ENCODE measurements at regions not wholly inside any gene's neighbourhood (a gene's known extent, or its start where the extent isn't known, plus 50 kb on each side); places are given as distances from the start of the nearest gene placed in this dataset.

DNA sequence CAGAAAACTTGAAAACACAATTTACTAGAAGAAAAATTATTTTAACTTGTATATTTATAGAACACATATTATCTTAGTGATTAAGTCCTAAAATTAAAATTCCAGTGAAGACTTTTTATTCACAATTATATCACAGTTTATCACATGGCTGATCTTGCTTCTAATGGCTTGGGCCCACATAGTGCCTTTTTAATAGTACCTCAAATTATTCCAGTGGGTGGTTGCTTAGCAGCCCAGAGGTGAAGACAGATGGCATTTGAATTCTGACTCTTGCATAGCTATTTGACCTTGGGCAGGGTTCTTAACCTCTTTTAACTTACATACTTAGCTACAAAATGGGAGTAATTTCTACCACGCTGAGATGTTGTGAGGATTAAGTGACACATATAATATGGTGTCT is 214.7 kb upstream of the SGO1 start:
- Histone ChIP-seq H3K36me3 (ENCODE audit: control insufficient read depth in 2 of 2, insufficient read depth in 2 of 2, low read length in 1 of 2) (no peaks in the 10 kb centered on the region), H3K9me3 (ENCODE audit: control insufficient read depth in 2 of 2, insufficient read depth in 1 of 2, low read depth in 1 of 2, low read length in 1 of 2) (no peaks in the 10 kb centered on the region), H3K27me3 (ENCODE audit: control insufficient read depth in 1 of 2, insufficient read depth in 2 of 2, low read length in 2 of 2) (no peaks in the 10 kb centered on the region), H3K4me3 (ENCODE audit: low read depth in 1 of 2, low read length in 2 of 2) (no peak overlapping the region), H3K27ac (ENCODE audit: low read depth in 2 of 2, low read length in 1 of 2) (no peak overlapping the region), H3K4me1 (ENCODE audit: control insufficient read depth in 2 of 2, insufficient read depth in 2 of 2, low read length in 1 of 2) (peaks cover 0 to under 1% of the 10 kb centered on the region in 2 donors)
- 77 to 82% methylated on average over 1 of the region's 1 CpG for whole genome bisulfite sequencing, 2 donors

DNA sequence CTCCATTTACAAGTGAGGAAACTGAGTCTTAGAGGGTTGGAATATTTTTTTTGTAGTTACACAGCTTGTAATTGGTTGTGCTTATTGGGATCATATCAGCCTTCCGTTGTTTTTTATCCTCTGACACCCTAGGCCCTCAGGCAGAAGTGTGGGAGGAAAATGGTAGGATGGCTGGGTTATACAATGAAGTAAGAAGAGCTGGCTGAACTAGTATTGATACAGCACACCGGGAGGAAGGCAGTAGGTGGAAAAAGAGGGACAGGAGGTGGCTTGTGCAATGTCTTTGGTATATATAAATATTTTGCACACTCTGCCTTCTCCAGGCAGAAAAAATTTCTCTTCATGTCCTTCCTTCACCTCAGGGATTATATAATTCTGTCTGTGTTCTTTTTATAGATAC is 214.3 kb upstream of the SGO1 start:
- Histone ChIP-seq H3K27ac (ENCODE audit: low read depth in 2 of 2, low read length in 1 of 2) (no peak overlapping the region), H3K4me3 (ENCODE audit: low read depth in 1 of 2, low read length in 2 of 2) (no peak overlapping the region), H3K4me1 (ENCODE audit: control insufficient read depth in 2 of 2, insufficient read depth in 2 of 2, low read length in 1 of 2) (peaks cover 0 to 4% of the 10 kb centered on the region in 2 donors), H3K9me3 (ENCODE audit: control insufficient read depth in 2 of 2, insufficient read depth in 1 of 2, low read depth in 1 of 2, low read length in 1 of 2) (no peaks in the 10 kb centered on the region), H3K36me3 (ENCODE audit: control insufficient read depth in 2 of 2, insufficient read depth in 2 of 2, low read length in 1 of 2) (no peaks in the 10 kb centered on the region), H3K27me3 (ENCODE audit: control insufficient read depth in 1 of 2, insufficient read depth in 2 of 2, low read length in 2 of 2) (no peaks in the 10 kb centered on the region)
- WGBS, 2 donors: 46 to 54% methylated on average over 2 of the region's 2 CpGs

DNA sequence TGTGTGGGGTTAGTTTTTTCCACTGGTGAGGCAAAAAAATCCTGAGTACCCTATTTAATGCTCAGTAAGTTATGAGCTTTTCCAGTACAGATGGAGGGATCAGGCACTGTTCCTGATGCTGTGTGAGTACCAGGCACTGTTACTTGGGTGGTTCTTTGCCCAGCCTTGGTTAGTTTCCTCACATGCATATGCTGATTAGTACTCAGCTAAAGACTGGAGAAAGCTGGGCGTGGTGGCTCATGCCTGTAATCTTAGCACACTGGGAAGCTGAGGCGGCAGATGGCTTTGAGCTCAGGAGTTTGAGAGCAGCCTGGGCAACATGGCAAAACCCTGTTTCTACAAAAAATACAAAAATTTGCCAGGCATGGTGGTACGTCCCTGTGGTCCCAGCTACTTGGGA is 210.3 kb upstream of the SGO1 start:
- H3K9me3 ChIP-seq (ENCODE audit: control insufficient read depth in 2 of 2, insufficient read depth in 1 of 2, low read depth in 1 of 2, low read length in 1 of 2): no peaks in the 10 kb centered on the region
- H3K27me3 ChIP-seq (ENCODE audit: control insufficient read depth in 1 of 2, insufficient read depth in 2 of 2, low read length in 2 of 2): no peaks in the 10 kb centered on the region
- peaks cover 0 to 4% of the 10 kb centered on the region in 2 donors for H3K4me1 ChIP-seq (ENCODE audit: control insufficient read depth in 2 of 2, insufficient read depth in 2 of 2, low read length in 1 of 2)
- no peak overlapping the region for H3K4me3 ChIP-seq (ENCODE audit: low read depth in 1 of 2, low read length in 2 of 2)
- H3K27ac ChIP-seq (ENCODE audit: low read depth in 2 of 2, low read length in 1 of 2): no peak overlapping the region
- no peaks in the 10 kb centered on the region for H3K36me3 ChIP-seq (ENCODE audit: control insufficient read depth in 2 of 2, insufficient read depth in 2 of 2, low read length in 1 of 2)
- 75 to 88% methylated on average over 3 of the region's 3 CpGs for WGBS, 2 donors

DNA sequence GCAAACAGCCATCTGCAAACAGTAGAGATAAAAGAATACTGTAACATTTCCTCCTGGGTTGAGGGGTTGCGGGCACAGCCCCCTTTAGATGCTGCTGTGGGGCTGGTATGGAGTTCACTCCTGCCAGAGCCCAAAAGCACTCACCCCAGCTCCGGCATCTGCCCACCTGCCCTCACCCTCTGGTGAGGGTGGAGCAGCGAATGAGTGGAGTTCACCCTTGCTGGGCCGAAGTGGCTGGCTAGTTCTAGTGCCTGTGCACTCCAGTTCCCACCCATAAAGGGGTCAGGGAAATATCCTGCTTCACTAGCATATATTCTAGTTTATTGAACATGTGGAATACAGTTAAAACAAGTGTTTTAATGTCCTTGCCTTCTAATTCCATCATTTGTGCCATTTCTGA is 209.7 kb upstream of the SGO1 start:
- Histone ChIP-seq H3K36me3 (ENCODE audit: control insufficient read depth in 2 of 2, insufficient read depth in 2 of 2, low read length in 1 of 2) (no peaks in the 10 kb centered on the region), H3K27ac (ENCODE audit: low read depth in 2 of 2, low read length in 1 of 2) (no peak overlapping the region), H3K4me3 (ENCODE audit: low read depth in 1 of 2, low read length in 2 of 2) (no peak overlapping the region), H3K4me1 (ENCODE audit: control insufficient read depth in 2 of 2, insufficient read depth in 2 of 2, low read length in 1 of 2) (peaks cover 0 to 4% of the 10 kb centered on the region in 2 donors), H3K9me3 (ENCODE audit: control insufficient read depth in 2 of 2, insufficient read depth in 1 of 2, low read depth in 1 of 2, low read length in 1 of 2) (no peaks in the 10 kb centered on the region), H3K27me3 (ENCODE audit: control insufficient read depth in 1 of 2, insufficient read depth in 2 of 2, low read length in 2 of 2) (no peaks in the 10 kb centered on the region)
- WGBS, 2 donors: 74 to 91% methylated on average over 4 of the region's 4 CpGs

DNA sequence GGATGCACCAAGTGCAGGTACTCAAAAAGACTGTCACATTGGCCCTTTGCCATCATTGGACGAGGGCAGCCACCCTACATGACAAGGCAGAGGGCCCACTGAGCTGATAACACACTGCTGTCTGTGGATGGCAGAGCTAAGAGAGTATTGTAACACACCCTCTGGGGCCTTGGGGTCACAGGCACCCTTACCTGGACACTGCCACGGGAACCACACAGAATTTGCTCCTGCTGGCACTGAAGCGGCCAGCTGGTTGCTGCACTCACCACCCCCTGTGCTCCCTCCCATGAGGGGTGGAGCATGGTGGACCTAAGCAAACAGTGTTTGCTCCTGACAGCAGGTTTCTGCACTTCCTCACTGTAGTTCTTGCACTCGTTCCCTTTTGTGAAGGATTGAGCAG is 208.2 kb upstream of the SGO1 start:
- H3K9me3 ChIP-seq (ENCODE audit: control insufficient read depth in 2 of 2, insufficient read depth in 1 of 2, low read depth in 1 of 2, low read length in 1 of 2): no peaks in the 10 kb centered on the region
- no peak overlapping the region for H3K4me3 ChIP-seq (ENCODE audit: low read depth in 1 of 2, low read length in 2 of 2)
- no peak overlapping the region for H3K27ac ChIP-seq (ENCODE audit: low read depth in 2 of 2, low read length in 1 of 2)
- WGBS, 2 donors: 77 to 80% methylated on average over 4 of the region's 4 CpGs
- H3K4me1 ChIP-seq (ENCODE audit: control insufficient read depth in 2 of 2, insufficient read depth in 2 of 2, low read length in 1 of 2): peaks cover 0 to 4% of the 10 kb centered on the region in 2 donors
- H3K36me3 ChIP-seq (ENCODE audit: control insufficient read depth in 2 of 2, insufficient read depth in 2 of 2, low read length in 1 of 2): no peaks in the 10 kb centered on the region
- H3K27me3 ChIP-seq (ENCODE audit: control insufficient read depth in 1 of 2, insufficient read depth in 2 of 2, low read length in 2 of 2): no peaks in the 10 kb centered on the region

DNA sequence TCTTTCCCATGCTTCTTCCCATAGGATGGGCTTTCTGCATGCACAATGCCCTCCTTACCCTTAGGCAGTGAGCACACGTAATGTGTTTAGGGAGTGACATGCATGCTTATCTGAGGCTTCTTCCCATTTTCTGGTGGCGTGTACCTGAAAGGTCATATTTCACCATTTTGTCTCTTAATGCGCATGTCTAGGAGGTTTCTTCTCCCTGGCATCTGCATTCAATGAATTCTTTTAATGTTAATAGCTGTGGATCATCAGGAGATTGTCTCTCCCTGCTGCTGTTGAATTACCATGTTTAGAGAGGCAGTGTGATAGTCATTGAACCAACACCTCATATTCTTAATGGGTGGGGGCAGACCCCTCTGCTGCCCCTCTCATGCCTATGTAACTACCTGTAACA is 205.6 kb upstream of the SGO1 start:
- H3K9me3 ChIP-seq (ENCODE audit: control insufficient read depth in 2 of 2, insufficient read depth in 1 of 2, low read depth in 1 of 2, low read length in 1 of 2): no peaks in the 10 kb centered on the region
- peaks cover 0 to 4% of the 10 kb centered on the region in 2 donors for H3K4me1 ChIP-seq (ENCODE audit: control insufficient read depth in 2 of 2, insufficient read depth in 2 of 2, low read length in 1 of 2)
- H3K27ac ChIP-seq (ENCODE audit: low read depth in 2 of 2, low read length in 1 of 2): no peak overlapping the region
- no peaks in the 10 kb centered on the region for H3K27me3 ChIP-seq (ENCODE audit: control insufficient read depth in 1 of 2, insufficient read depth in 2 of 2, low read length in 2 of 2)
- no peak overlapping the region for H3K4me3 ChIP-seq (ENCODE audit: low read depth in 1 of 2, low read length in 2 of 2)
- H3K36me3 ChIP-seq (ENCODE audit: control insufficient read depth in 2 of 2, insufficient read depth in 2 of 2, low read length in 1 of 2): no peaks in the 10 kb centered on the region
- 70 to 76% methylated on average over 3 of the region's 3 CpGs for WGBS, 2 donors

DNA sequence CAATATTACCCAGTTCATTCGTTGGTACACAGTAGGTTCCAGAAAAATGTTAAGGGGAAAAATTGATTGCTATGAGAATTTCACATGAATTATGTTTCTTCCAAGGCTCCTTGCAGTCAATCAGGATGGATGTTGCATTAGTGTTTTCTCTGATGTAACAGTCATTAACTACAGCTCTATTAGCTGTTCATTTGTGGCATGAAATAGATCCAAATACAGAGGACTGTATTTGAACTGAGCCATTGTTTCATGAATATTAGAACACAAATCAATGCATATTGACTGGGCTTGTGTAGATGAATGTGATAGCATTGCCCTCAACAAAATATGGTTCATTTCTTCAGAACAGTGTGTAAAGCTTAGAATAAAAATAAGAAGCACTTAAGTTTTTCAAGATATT is 203.0 kb upstream of the SGO1 start:
- Histone ChIP-seq H3K4me1 (ENCODE audit: control insufficient read depth in 2 of 2, insufficient read depth in 2 of 2, low read length in 1 of 2) (no peaks in the 10 kb centered on the region), H3K4me3 (ENCODE audit: low read depth in 1 of 2, low read length in 2 of 2) (no peak overlapping the region), H3K27ac (ENCODE audit: low read depth in 2 of 2, low read length in 1 of 2) (no peak overlapping the region), H3K9me3 (ENCODE audit: control insufficient read depth in 2 of 2, insufficient read depth in 1 of 2, low read depth in 1 of 2, low read length in 1 of 2) (no peaks in the 10 kb centered on the region), H3K27me3 (ENCODE audit: control insufficient read depth in 1 of 2, insufficient read depth in 2 of 2, low read length in 2 of 2) (no peaks in the 10 kb centered on the region), H3K36me3 (ENCODE audit: control insufficient read depth in 2 of 2, insufficient read depth in 2 of 2, low read length in 1 of 2) (no peaks in the 10 kb centered on the region)
- 50 to 64% methylated on average over 1 of the region's 1 CpG for WGBS, 2 donors

DNA sequence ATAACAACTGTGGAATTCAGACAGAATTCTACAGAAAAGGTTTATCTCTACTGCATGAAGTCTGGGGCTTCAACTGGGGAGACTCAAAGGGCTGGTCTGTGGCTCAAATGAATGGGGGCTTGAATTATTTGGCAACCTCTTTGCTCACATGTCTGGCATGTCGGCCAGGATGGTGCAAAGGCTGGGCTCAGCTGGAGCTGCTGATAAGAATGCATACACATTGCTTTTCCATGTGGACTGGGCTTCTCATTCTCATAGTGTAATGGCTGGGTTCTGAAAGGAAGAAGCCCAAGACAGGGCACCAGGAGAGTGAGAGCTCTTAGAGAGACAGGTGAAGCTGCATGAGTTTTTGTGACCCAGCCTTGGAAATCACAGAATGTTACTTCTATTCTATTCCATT is 194.3 kb upstream of the SGO1 start:
- H3K4me1 ChIP-seq (ENCODE audit: control insufficient read depth in 2 of 2, insufficient read depth in 2 of 2, low read length in 1 of 2): no peaks in the 10 kb centered on the region
- no peaks in the 10 kb centered on the region for H3K36me3 ChIP-seq (ENCODE audit: control insufficient read depth in 2 of 2, insufficient read depth in 2 of 2, low read length in 1 of 2)
- 42 to 49% methylated on average over 1 of the region's 1 CpG for WGBS, 2 donors
- H3K27ac ChIP-seq (ENCODE audit: low read depth in 2 of 2, low read length in 1 of 2): no peak overlapping the region
- no peaks in the 10 kb centered on the region for H3K9me3 ChIP-seq (ENCODE audit: control insufficient read depth in 2 of 2, insufficient read depth in 1 of 2, low read depth in 1 of 2, low read length in 1 of 2)
- no peak overlapping the region for H3K4me3 ChIP-seq (ENCODE audit: low read depth in 1 of 2, low read length in 2 of 2)
- H3K27me3 ChIP-seq (ENCODE audit: control insufficient read depth in 1 of 2, insufficient read depth in 2 of 2, low read length in 2 of 2): no peaks in the 10 kb centered on the region

DNA sequence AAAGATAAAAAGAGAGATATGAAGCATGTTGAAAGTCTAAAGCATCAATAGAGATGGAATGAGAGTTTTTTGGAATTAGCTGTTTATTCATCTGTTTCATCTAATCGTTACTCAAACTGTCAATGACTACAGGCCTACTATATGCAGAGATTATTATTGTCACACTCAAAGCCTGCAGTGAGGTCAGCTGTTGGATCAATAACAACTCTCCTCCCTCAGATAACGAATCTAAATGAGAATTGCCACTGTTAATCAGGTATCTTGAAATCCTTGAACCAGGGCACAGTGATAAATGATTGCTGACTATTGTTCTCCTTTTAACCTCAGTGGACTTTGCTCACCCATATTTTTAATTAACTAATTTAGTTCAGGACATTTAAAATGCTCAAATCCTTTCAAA is 192.3 kb upstream of the SGO1 start:
- Histone ChIP-seq H3K27me3 (ENCODE audit: control insufficient read depth in 1 of 2, insufficient read depth in 2 of 2, low read length in 2 of 2) (no peaks in the 10 kb centered on the region), H3K4me3 (ENCODE audit: low read depth in 1 of 2, low read length in 2 of 2) (no peak overlapping the region), H3K27ac (ENCODE audit: low read depth in 2 of 2, low read length in 1 of 2) (no peak overlapping the region), H3K4me1 (ENCODE audit: control insufficient read depth in 2 of 2, insufficient read depth in 2 of 2, low read length in 1 of 2) (no peaks in the 10 kb centered on the region), H3K9me3 (ENCODE audit: control insufficient read depth in 2 of 2, insufficient read depth in 1 of 2, low read depth in 1 of 2, low read length in 1 of 2) (no peaks in the 10 kb centered on the region), H3K36me3 (ENCODE audit: control insufficient read depth in 2 of 2, insufficient read depth in 2 of 2, low read length in 1 of 2) (no peaks in the 10 kb centered on the region)
- 40 to 42% methylated on average over 2 of the region's 2 CpGs for WGBS, 2 donors

DNA sequence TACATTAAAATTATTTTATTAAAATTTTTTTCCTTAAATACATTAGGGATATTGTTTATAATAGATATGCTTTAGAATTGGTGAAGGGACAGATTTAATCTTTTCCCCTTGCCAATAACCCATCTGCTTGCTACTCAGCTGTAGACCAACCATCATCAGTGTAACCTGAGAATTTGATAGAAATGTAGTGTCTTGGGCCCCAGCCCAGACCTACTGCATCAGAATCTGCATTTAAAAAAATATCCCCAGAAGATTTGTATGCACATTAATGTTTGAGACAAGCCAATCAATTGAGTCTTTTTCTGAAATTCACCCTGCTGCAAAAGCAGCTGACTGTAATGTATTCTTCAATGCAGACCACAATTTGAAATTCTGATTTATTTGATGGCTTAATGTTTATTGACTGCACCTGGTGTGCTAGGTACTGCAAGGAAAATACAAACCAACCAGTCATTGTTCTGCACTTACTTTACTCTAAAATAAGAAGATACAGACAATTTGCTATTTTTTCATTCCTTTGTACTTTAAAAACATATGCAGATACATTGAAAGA is 190.7 kb upstream of the SGO1 start:
- Histone ChIP-seq H3K4me3 (ENCODE audit: low read depth in 1 of 2, low read length in 2 of 2) (no peak overlapping the region), H3K27ac (ENCODE audit: low read depth in 2 of 2, low read length in 1 of 2) (no peak overlapping the region), H3K36me3 (ENCODE audit: control insufficient read depth in 2 of 2, insufficient read depth in 2 of 2, low read length in 1 of 2) (no peaks in the 10 kb centered on the region), H3K9me3 (ENCODE audit: control insufficient read depth in 2 of 2, insufficient read depth in 1 of 2, low read depth in 1 of 2, low read length in 1 of 2) (no peaks in the 10 kb centered on the region), H3K27me3 (ENCODE audit: control insufficient read depth in 1 of 2, insufficient read depth in 2 of 2, low read length in 2 of 2) (no peaks in the 10 kb centered on the region), H3K4me1 (ENCODE audit: control insufficient read depth in 2 of 2, insufficient read depth in 2 of 2, low read length in 1 of 2) (no peaks in the 10 kb centered on the region)
